ENCODE measurements at regions not wholly inside any gene's neighbourhood (a gene's known extent, or its start where the extent isn't known, plus 50 kb on each side); places are given as distances from the start of the nearest gene placed in this dataset.

GRCh38 chr20:39242614-39243013 lies 280.5 kb downstream of the DHX35 start:
- no peak for TF ChIP-seq CTCF (conservative IDR thresholded peaks at IDR 0.05; ENCODE audit: low read depth, low read length)
- H3K4me3 ChIP-seq (ENCODE audit: low read depth, low read length): no peak overlapping the region

GRCh38 chr20:39234520-39235095 lies 272.5 kb downstream of the DHX35 start:
- H3K4me3 ChIP-seq (ENCODE audit: low read depth, low read length): no peak overlapping the region

More at GRCh38 chr20:39242614-39243013, 280.5 kb downstream of the DHX35 start:
- DNase-seq (ENCODE audit: low read depth): no peak

GRCh38 chr20:39233755-39234154 lies 271.6 kb downstream of the DHX35 start:
- TF ChIP-seq CTCF (conservative IDR thresholded peaks at IDR 0.05; ENCODE audit: low read depth, low read length): no peak
- DNase-seq (ENCODE audit: low read depth): no peak
- H3K4me3 ChIP-seq (ENCODE audit: low read depth, low read length): no peak overlapping the region

More at GRCh38 chr20:39234520-39235095, 272.5 kb downstream of the DHX35 start:
- TF ChIP-seq CTCF (conservative IDR thresholded peaks at IDR 0.05; ENCODE audit: low read depth, low read length): no peak
- no peak for DNase-seq (ENCODE audit: low read depth)

- no peak for TF ChIP-seq CTCF (conservative IDR thresholded peaks at IDR 0.05; ENCODE audit: low read depth, low read length)
- no peak for DNase-seq (ENCODE audit: low read depth)
- no peak overlapping the region for H3K4me3 ChIP-seq (ENCODE audit: low read depth, low read length)
These were observed 265.3 kb downstream of the DHX35 start for GRCh38 chr20:39227416-39227815.

GRCh38 chr20:39225978-39226377 lies 263.8 kb downstream of the DHX35 start:
- H3K4me3 ChIP-seq (ENCODE audit: low read depth, low read length): no peak overlapping the region
- TF ChIP-seq CTCF (conservative IDR thresholded peaks at IDR 0.05; ENCODE audit: low read depth, low read length): no peak

GRCh38 chr20:39225536-39225935 lies 263.4 kb downstream of the DHX35 start:
- no peak for DNase-seq (ENCODE audit: low read depth)
- TF ChIP-seq CTCF (conservative IDR thresholded peaks at IDR 0.05; ENCODE audit: low read depth, low read length): peak; percentile 16
- H3K4me3 ChIP-seq (ENCODE audit: low read depth, low read length): no peak overlapping the region

More at GRCh38 chr20:39225978-39226377, 263.8 kb downstream of the DHX35 start:
- no peak for DNase-seq (ENCODE audit: low read depth)

- H3K4me3 ChIP-seq (ENCODE audit: low read depth, low read length): no peak overlapping the region
- TF ChIP-seq CTCF (conservative IDR thresholded peaks at IDR 0.05; ENCODE audit: low read depth, low read length): no peak
- DNase-seq (ENCODE audit: low read depth): no peak
These were observed 260.0 kb downstream of the DHX35 start for GRCh38 chr20:39222101-39222500.

Data from epithelial cell of proximal tubule (primary cell).